ENCODE measurements at regions not wholly inside any gene's neighbourhood (a gene's known extent, or its start where the extent isn't known, plus 50 kb on each side); places are given as distances from the start of the nearest gene placed in this dataset.

DNA sequence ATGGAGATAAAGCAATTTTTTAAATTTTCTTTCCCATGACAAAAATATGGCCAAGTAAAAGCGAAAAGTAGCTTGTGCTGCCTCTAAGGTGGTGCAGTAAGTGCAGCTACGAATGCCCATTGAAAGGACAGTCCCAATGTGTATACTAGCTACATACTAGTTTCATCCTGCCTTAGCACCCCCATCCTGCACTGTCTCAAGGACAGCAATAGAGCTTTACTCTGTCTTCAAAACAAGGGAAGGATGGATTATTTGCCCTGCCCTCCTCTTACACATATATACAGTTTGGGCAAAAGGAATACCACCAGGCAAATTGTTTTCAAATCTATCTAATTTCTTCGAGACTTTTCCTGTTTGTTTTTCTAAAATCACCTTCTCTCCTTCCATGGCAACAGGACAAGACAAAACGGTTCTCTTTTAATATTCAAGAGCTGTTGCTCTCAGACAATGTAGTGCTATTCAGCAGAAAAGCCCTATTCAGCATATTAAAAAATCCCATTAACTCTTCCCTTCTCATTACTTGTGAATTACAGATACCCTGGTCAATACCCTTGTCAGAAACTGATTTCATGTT lies 75.1 kb upstream of the SLC7A11 start:
- no peaks in the 10 kb centered on the region for H3K9me3 ChIP-seq
- no peak overlapping the region for H3K4me3 ChIP-seq
- H3K4me1 ChIP-seq = no peaks in the 10 kb centered on the region
- no peaks in the 10 kb centered on the region for H3K27me3 ChIP-seq
- no peaks in the 10 kb centered on the region for H3K36me3 ChIP-seq
- no peak overlapping the region for H3K27ac ChIP-seq
- no peak for DNase-seq
- no peak for TF ChIP-seq POLR2A (IDR thresholded peaks at IDR 0.05)
- TF ChIP-seq CTCF (IDR thresholded peaks at IDR 0.05) = no peak
- intact Hi-C loops (cut with DNase I; ENCODE audit: low total_unique reads) = no loop called here

DNA sequence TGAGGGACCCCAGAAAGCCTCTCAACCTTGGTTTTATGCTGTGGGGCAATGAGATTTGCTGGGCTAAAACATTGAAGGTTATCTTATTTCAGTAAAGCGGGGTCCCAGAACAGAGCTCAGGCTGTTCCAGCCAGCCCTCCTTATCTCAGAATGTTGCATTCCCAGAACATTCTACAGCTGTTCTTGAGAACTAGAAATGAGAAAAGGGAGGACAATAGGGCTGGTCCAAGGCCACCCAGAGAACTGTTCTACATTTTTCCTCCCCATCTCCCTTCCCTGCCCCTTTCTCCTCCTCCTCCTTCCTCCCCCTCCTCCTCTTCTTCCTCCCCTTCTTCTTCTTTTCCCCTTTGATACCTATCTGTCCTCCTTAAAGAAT lies 70.4 kb upstream of the SLC7A11 start:
- Histone ChIP-seq H3K4me3 (no peak overlapping the region), H3K4me1 (no peaks in the 10 kb centered on the region), H3K27ac (no peak overlapping the region), H3K36me3 (no peaks in the 10 kb centered on the region), H3K27me3 (no peaks in the 10 kb centered on the region), H3K9me3 (no peaks in the 10 kb centered on the region)
- DNase-seq = no peak
- intact Hi-C loops (cut with DNase I; ENCODE audit: low total_unique reads) = no loop called here
- TF ChIP-seq POLR2A (IDR thresholded peaks at IDR 0.05) (no peak), CTCF (IDR thresholded peaks at IDR 0.05) (no peak)

GRCh38 chr4:138311771-138312535 lies 69.8 kb upstream of the SLC7A11 start:
- Histone ChIP-seq H3K36me3 (no peaks in the 10 kb centered on the region), H3K4me1 (no peaks in the 10 kb centered on the region), H3K27ac (no peak overlapping the region), H3K9me3 (no peaks in the 10 kb centered on the region), H3K27me3 (no peaks in the 10 kb centered on the region), H3K4me3 (no peak overlapping the region)
- TF ChIP-seq POLR2A (IDR thresholded peaks at IDR 0.05) (no peak), CTCF (IDR thresholded peaks at IDR 0.05) (no peak)
- intact Hi-C loops (cut with DNase I; ENCODE audit: low total_unique reads) = no loop called here
- no peak for DNase-seq

DNA sequence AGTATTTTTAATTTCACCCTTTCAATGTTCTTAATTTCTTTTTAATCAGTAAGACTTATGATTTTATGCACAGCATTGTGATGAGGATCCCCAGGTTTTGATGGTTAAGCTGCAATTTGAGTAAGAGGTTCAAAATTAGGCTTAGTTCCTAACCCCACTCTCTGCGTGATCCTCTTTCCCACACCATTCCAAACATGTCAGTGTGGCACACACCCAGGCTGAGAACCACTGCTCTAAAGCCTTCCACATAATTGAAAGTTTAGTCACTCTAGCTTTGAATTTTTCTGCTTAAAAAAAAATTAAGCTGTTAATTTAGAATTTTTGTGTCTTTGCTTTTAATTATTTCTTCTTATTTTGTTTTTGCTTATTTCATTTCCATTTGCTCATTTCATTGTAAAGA lies 68.8 kb upstream of the SLC7A11 start:
- intact Hi-C loops (cut with DNase I; ENCODE audit: low total_unique reads) = no loop called here
- TF ChIP-seq CTCF (IDR thresholded peaks at IDR 0.05) (no peak), POLR2A (IDR thresholded peaks at IDR 0.05) (no peak)
- no peak for DNase-seq
- Histone ChIP-seq H3K9me3 (no peaks in the 10 kb centered on the region), H3K4me3 (no peak overlapping the region), H3K36me3 (no peaks in the 10 kb centered on the region), H3K4me1 (no peaks in the 10 kb centered on the region), H3K27ac (no peak overlapping the region), H3K27me3 (no peaks in the 10 kb centered on the region)

DNA sequence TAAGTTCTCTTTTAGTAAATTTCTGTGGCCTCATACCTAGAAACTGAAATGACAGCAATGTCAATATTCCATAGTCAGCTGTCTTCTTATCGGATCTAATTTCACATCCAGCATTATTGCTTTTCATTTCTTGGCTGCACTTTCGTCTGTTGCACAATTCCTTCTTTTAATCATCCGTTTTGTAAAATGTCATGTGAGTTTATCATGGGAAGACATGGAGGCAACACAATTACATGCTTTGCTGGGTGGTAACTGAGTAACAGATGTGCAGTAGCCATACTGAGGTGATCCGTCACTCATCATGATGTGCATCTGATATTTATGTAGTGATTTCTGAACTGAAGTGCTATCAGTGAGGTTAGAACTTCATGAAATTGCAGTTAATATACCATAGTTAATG lies 68.3 kb upstream of the SLC7A11 start:
- DNase-seq = no peak
- no peaks in the 10 kb centered on the region for H3K27me3 ChIP-seq
- H3K4me1 ChIP-seq = no peaks in the 10 kb centered on the region
- no peak overlapping the region for H3K27ac ChIP-seq
- no peak overlapping the region for H3K4me3 ChIP-seq
- intact Hi-C loops (cut with DNase I; ENCODE audit: low total_unique reads) = no loop called here
- TF ChIP-seq CTCF (IDR thresholded peaks at IDR 0.05) (no peak), POLR2A (IDR thresholded peaks at IDR 0.05) (no peak)
- no peaks in the 10 kb centered on the region for H3K36me3 ChIP-seq
- no peaks in the 10 kb centered on the region for H3K9me3 ChIP-seq

All from uterus (tissue), 3 donors.